Hepatocyte (in vitro differentiated cells): ENCODE measurements at regions not wholly inside any gene's neighbourhood (a gene's known extent, or its start where the extent isn't known, plus 50 kb on each side); places are given as distances from the start of the nearest gene placed in this dataset.

ENCODE experiments used
- CTCF ChIP-seq: fragments of 200-600 bp; sonication (generic); IDR thresholded peaks from 2 replicates; pipeline ENCODE4 v1.5.1; 2016; ENCODE audit warnings: antibody characterized with exemption, mild to moderate bottlenecking; ENCODE audit not compliant: poor library complexity
- EZH2phosphoT487 ChIP-seq: fragments of 200-600 bp; sonication (generic); IDR thresholded peaks from one replicate; pipeline ENCODE4 v1.6.1; 2018; ENCODE audit warnings: antibody characterized with exemption, mild to moderate bottlenecking, low read depth, moderate library complexity; ENCODE audit not compliant: unreplicated experiment, severe bottlenecking

GRCh38 chr7:106456329-106456728 is 171.5 kb upstream of the NAMPT start:
- TF ChIP-seq CTCF (no peak), EZH2phosphoT487 (no peak)
